Naive B cell (primary cell): ENCODE measurements at regions not wholly inside any gene's neighbourhood (a gene's known extent, or its start where the extent isn't known, plus 50 kb on each side); places are given as distances from the start of the nearest gene placed in this dataset.

Source experiments
- ATAC-seq, 2 donors: fragments of 150-1000 bp; cut with Tn5 transposase; 2 replicates each; pipeline ENCODE4 v1.10.0; 2021; ENCODE audit warnings: low read depth in 2 of 2, mild to moderate bottlenecking in 2 of 2, moderate library complexity in 2 of 2
- DNase-seq: peaks from one replicate; pipeline ENCODE4 v3.0.0; 2022
- H3K27ac Mint-ChIP-seq, 6 donors: one replicate each; pipeline ENCODE4 v1.8.0; 2020 to 2022; ENCODE audit warnings: mild to moderate bottlenecking in 6 of 6, mixed read lengths in 6 of 6, moderate library complexity in 5 of 6, inconsistent platforms in 2 of 6
- H3K27me3 Mint-ChIP-seq, 3 donors: one replicate each; pipeline ENCODE4 v1.8.0; 2021 to 2022; ENCODE audit warnings: mixed read lengths in 3 of 3, mild to moderate bottlenecking in 1 of 3
- H3K36me3 Mint-ChIP-seq, 2 donors: one replicate each; pipeline ENCODE4 v1.8.0; 2020 to 2022; ENCODE audit warnings: mixed read lengths in 2 of 2, inconsistent platforms in 1 of 2, mild to moderate bottlenecking in 1 of 2
- H3K4me1 Mint-ChIP-seq, 3 donors: one replicate each; pipeline ENCODE4 v1.8.0; 2020 to 2022; ENCODE audit warnings: mixed read lengths in 3 of 3, inconsistent platforms in 1 of 3, mild to moderate bottlenecking in 1 of 3, moderate library complexity in 1 of 3
- H3K4me3 Mint-ChIP-seq, 8 donors: one replicate each; pipeline ENCODE4 v1.8.0; 2020 to 2022; ENCODE audit warnings: mild to moderate bottlenecking in 8 of 8, mixed read lengths in 8 of 8, moderate library complexity in 8 of 8, inconsistent platforms in 2 of 8
- H3K9me3 Mint-ChIP-seq, 7 donors: one replicate each; pipeline ENCODE4 v1.8.0; 2020 to 2022; ENCODE audit warnings: mixed read lengths in 7 of 7, mild to moderate bottlenecking in 5 of 7, inconsistent platforms in 2 of 7, moderate library complexity in 1 of 7

- Mint-ChIP-seq H3K4me3 (peak overlapping the region; percentile 27 to 78 (median 62)), H3K4me1 (peaks cover 33 to 48% (median 34%) of the 10 kb centered on the region in 3 donors)
Measured at GRCh38 chr1:101112051-101112780, 86.6 kb upstream of the DPH5 start.

GRCh38 chr1:101111461-101111860, 85.9 kb upstream of the DPH5 start:
- Mint-ChIP-seq H3K4me1 (peaks cover 33 to 48% (median 34%) of the 10 kb centered on the region in 3 donors), H3K9me3 (peaks cover 0 to 5% (median 0%) of the 10 kb centered on the region in 7 donors)
- DNase-seq = no peak

More at GRCh38 chr1:101112051-101112780, 86.6 kb upstream of the DPH5 start:
- DNase-seq (peak; percentile 89), ATAC-seq (peak; percentile 94 to 96)
- Mint-ChIP-seq H3K9me3 (peaks cover 0 to 5% (median 0%) of the 10 kb centered on the region in 7 donors), H3K27me3 (no peaks in the 10 kb centered on the region), H3K27ac (peak overlapping the region; percentile 93 to 100 (median 98)), H3K36me3 (no peaks in the 10 kb centered on the region)

GRCh38 chr1:101109791-101110190, 84.2 kb upstream of the DPH5 start:
- peaks cover 0 to 5% (median 0%) of the 10 kb centered on the region in 7 donors for H3K9me3 Mint-ChIP-seq
- H3K27me3 Mint-ChIP-seq = no peaks in the 10 kb centered on the region
- H3K4me3 Mint-ChIP-seq = no peak overlapping the region
- peak overlapping the region; percentile 78 to 100 (median 97) for H3K27ac Mint-ChIP-seq
- no peaks in the 10 kb centered on the region for H3K36me3 Mint-ChIP-seq
- H3K4me1 Mint-ChIP-seq = peaks cover 33 to 38% (median 34%) of the 10 kb centered on the region in 3 donors
- DNase-seq = no peak
- no peak for ATAC-seq

More at GRCh38 chr1:101111461-101111860, 85.9 kb upstream of the DPH5 start:
- H3K27me3 Mint-ChIP-seq = no peaks in the 10 kb centered on the region
- ATAC-seq = no peak
- H3K36me3 Mint-ChIP-seq = no peaks in the 10 kb centered on the region
- peak overlapping the region; percentile 27 to 78 (median 58) for H3K4me3 Mint-ChIP-seq
- H3K27ac Mint-ChIP-seq = peak overlapping the region; percentile 93 to 100 (median 98)

GRCh38 chr1:101108111-101108500, 82.5 kb upstream of the DPH5 start:
- no peak for ATAC-seq
- Mint-ChIP-seq H3K4me3 (no peak overlapping the region), H3K27ac (peak overlapping the region in 1 of 6 donors; percentile 100), H3K9me3 (peaks cover 0 to 5% (median 0%) of the 10 kb centered on the region in 7 donors), H3K4me1 (peaks cover 33 to 38% (median 34%) of the 10 kb centered on the region in 3 donors), H3K27me3 (no peaks in the 10 kb centered on the region), H3K36me3 (no peaks in the 10 kb centered on the region)
- DNase-seq = no peak

- ATAC-seq (no peak), DNase-seq (no peak)
- Mint-ChIP-seq H3K4me1 (peaks cover 31 to 36% (median 31%) of the 10 kb centered on the region in 3 donors), H3K9me3 (peaks cover 0 to 5% (median 0%) of the 10 kb centered on the region in 7 donors), H3K36me3 (no peaks in the 10 kb centered on the region), H3K27ac (peak overlapping the region in 1 of 6 donors; percentile 100), H3K27me3 (no peaks in the 10 kb centered on the region), H3K4me3 (no peak overlapping the region)
Measured at GRCh38 chr1:101107496-101108110, 82.0 kb upstream of the DPH5 start.

- Mint-ChIP-seq H3K27ac (no peak overlapping the region), H3K4me1 (peaks cover 17 to 30% (median 24%) of the 10 kb centered on the region in 3 donors), H3K9me3 (peaks cover 0 to 5% (median 0%) of the 10 kb centered on the region in 7 donors), H3K27me3 (no peaks in the 10 kb centered on the region), H3K4me3 (no peak overlapping the region), H3K36me3 (no peaks in the 10 kb centered on the region)
- ATAC-seq (no peak), DNase-seq (no peak)
Measured at GRCh38 chr1:101105877-101106276, 80.3 kb upstream of the DPH5 start.

- Mint-ChIP-seq H3K36me3 (no peaks in the 10 kb centered on the region), H3K9me3 (peaks cover 0 to 4% (median 0%) of the 10 kb centered on the region in 7 donors), H3K4me3 (no peak overlapping the region), H3K27ac (no peak overlapping the region), H3K27me3 (no peaks in the 10 kb centered on the region), H3K4me1 (peaks cover 5 to 11% (median 10%) of the 10 kb centered on the region in 3 donors)
- DNase-seq (no peak), ATAC-seq (no peak)
Measured at GRCh38 chr1:101102426-101103156, 77.0 kb upstream of the DPH5 start.

GRCh38 chr1:101101360-101101759, 75.8 kb upstream of the DPH5 start:
- DNase-seq (no peak), ATAC-seq (no peak)
- Mint-ChIP-seq H3K36me3 (no peaks in the 10 kb centered on the region), H3K27ac (peak overlapping the region in 2 of 6 donors; percentile 51 to 72), H3K9me3 (peaks cover 0 to 4% (median 0%) of the 10 kb centered on the region in 7 donors), H3K4me1 (peaks cover 5 to 14% (median 10%) of the 10 kb centered on the region in 3 donors), H3K27me3 (no peaks in the 10 kb centered on the region), H3K4me3 (no peak overlapping the region)

GRCh38 chr1:101100674-101101073, 75.1 kb upstream of the DPH5 start:
- no peaks in the 10 kb centered on the region for H3K27me3 Mint-ChIP-seq
- DNase-seq (no peak), ATAC-seq (no peak)
- H3K4me3 Mint-ChIP-seq = no peak overlapping the region
- H3K36me3 Mint-ChIP-seq = no peaks in the 10 kb centered on the region
- no peak overlapping the region for H3K27ac Mint-ChIP-seq
- H3K9me3 Mint-ChIP-seq = peaks cover 0 to 4% (median 0%) of the 10 kb centered on the region in 7 donors
- peaks cover 5 to 16% (median 10%) of the 10 kb centered on the region in 3 donors for H3K4me1 Mint-ChIP-seq

- no peak overlapping the region for H3K4me3 Mint-ChIP-seq
- DNase-seq (no peak), ATAC-seq (no peak)
- no peak overlapping the region for H3K27ac Mint-ChIP-seq
- peaks cover 0 to 4% (median 0%) of the 10 kb centered on the region in 7 donors for H3K9me3 Mint-ChIP-seq
- H3K27me3 Mint-ChIP-seq = no peaks in the 10 kb centered on the region
- H3K4me1 Mint-ChIP-seq = peaks cover 5 to 16% (median 10%) of the 10 kb centered on the region in 3 donors
- no peaks in the 10 kb centered on the region for H3K36me3 Mint-ChIP-seq
Measured at GRCh38 chr1:101098907-101099306, 73.3 kb upstream of the DPH5 start.

GRCh38 chr1:101098327-101098726, 72.7 kb upstream of the DPH5 start:
- H3K9me3 Mint-ChIP-seq = peaks cover 0 to 4% (median 0%) of the 10 kb centered on the region in 7 donors
- ATAC-seq (no peak), DNase-seq (no peak)
- H3K4me3 Mint-ChIP-seq = no peak overlapping the region
- peak overlapping the region in 1 of 6 donors; percentile 51 for H3K27ac Mint-ChIP-seq
- peaks cover 5 to 16% (median 10%) of the 10 kb centered on the region in 3 donors for H3K4me1 Mint-ChIP-seq
- no peaks in the 10 kb centered on the region for H3K27me3 Mint-ChIP-seq
- peaks cover 0 to under 1% of the 10 kb centered on the region in 2 donors for H3K36me3 Mint-ChIP-seq

GRCh38 chr1:101089613-101090338, 64.2 kb upstream of the DPH5 start:
- peak overlapping the region in 1 of 6 donors; percentile 6 for H3K27ac Mint-ChIP-seq
- no peak overlapping the region for H3K4me3 Mint-ChIP-seq
- ATAC-seq = no peak
- H3K9me3 Mint-ChIP-seq = peaks cover 0 to 6% (median 0%) of the 10 kb centered on the region in 7 donors
- H3K4me1 Mint-ChIP-seq = peaks cover 13 to 29% (median 16%) of the 10 kb centered on the region in 3 donors
- H3K36me3 Mint-ChIP-seq = peaks cover 13 to 15% of the 10 kb centered on the region in 2 donors
- H3K27me3 Mint-ChIP-seq = no peaks in the 10 kb centered on the region
- DNase-seq = no peak
